Lower leg skin (tissue), 4 donors: ENCODE measurements at regions not wholly inside any gene's neighbourhood (a gene's known extent, or its start where the extent isn't known, plus 50 kb on each side); places are given as distances from the start of the nearest gene placed in this dataset.
"Not testable (repeated sequence)": the region's sequence is repeated elsewhere in the genome, so short reads cannot be mapped to it uniquely, and the experiment has no call there.

Experiments
- DNase-seq, 2 donors: peaks; one replicate each; pipeline ENCODE4 v3.0.0-alpha.2; 2019; ENCODE audit warnings: low spot score in 2 of 2
- H3K4me3 ChIP-seq: fragments of 200-600 bp; sonication (generic); 2 replicates; pipeline ENCODE4 v1.5.1; 2017; ENCODE audit warnings: mild to moderate bottlenecking, low read depth; ENCODE audit not compliant: poor library complexity, severe bottlenecking
- CTCF ChIP-seq, 3 donors: fragments of 450-650 bp; IDR thresholded peaks; one replicate each; pipeline ENCODE4 v1.5.1; 2016; ENCODE audit warnings: antibody characterized with exemption in 3 of 3, mild to moderate bottlenecking in 3 of 3, moderate library complexity in 2 of 3
- POLR2A ChIP-seq, 2 donors: fragments of 450-650 bp; IDR thresholded peaks; one replicate each; pipeline ENCODE4 v1.6.1; 2016 to 2017; ENCODE audit warnings: antibody characterized with exemption in 2 of 2, mild to moderate bottlenecking in 1 of 2, moderate library complexity in 1 of 2
- WGBS, 2 donors: methylation state at CpG; one replicate each; pipeline ENCODE4 v1.1.5; 2018; 5-methylcytosine and 5-hydroxymethylcytosine counted together
- intact Hi-C: fragments of 100-400 bp; cut with DNase I; formaldehyde crosslinking; loops from one replicate; pipeline ENCODE4 v1.15.0; 2023; ENCODE audit warnings: low total_unique reads

GRCh38 chr7:28330384-28331070 lies 81.8 kb upstream of the CREB5 start:
- TF ChIP-seq POLR2A (IDR thresholded peaks at IDR 0.05) (no peak), CTCF (IDR thresholded peaks at IDR 0.05) (no peak)
- 30 to 39% methylated on average over 4 of the region's 4 CpGs for WGBS, 2 donors
- H3K4me3 ChIP-seq: no peak overlapping the region
- DNase-seq: no peak
- intact Hi-C loops: no loop called here

- DNase-seq: no peak
- H3K4me3 ChIP-seq: no peak overlapping the region
- 87% methylated on average over 4 of the region's 4 CpGs for WGBS, 2 donors
- intact Hi-C loops: no loop called here
- TF ChIP-seq CTCF (IDR thresholded peaks at IDR 0.05): no peak
- TF ChIP-seq POLR2A (IDR thresholded peaks at IDR 0.05): no peak
Observed at GRCh38 chr7:28332046-28332445, 80.3 kb upstream of the CREB5 start.

GRCh38 chr7:28333548-28333947 lies 78.8 kb upstream of the CREB5 start:
- intact Hi-C loops, DNase-seq, H3K4me3 ChIP-seq: not testable (repeated sequence)

- H3K4me3 ChIP-seq: no peak overlapping the region
- TF ChIP-seq CTCF (IDR thresholded peaks at IDR 0.05) (no peak), POLR2A (IDR thresholded peaks at IDR 0.05) (no peak)
- WGBS, 2 donors: 92 to 94% methylated on average over 2 of the region's 2 CpGs
- intact Hi-C loops: no loop called here
- DNase-seq: no peak
Observed at GRCh38 chr7:28336806-28337205, 75.5 kb upstream of the CREB5 start.

GRCh38 chr7:28338041-28338440 lies 74.3 kb upstream of the CREB5 start:
- TF ChIP-seq POLR2A (IDR thresholded peaks at IDR 0.05): no peak
- no peak for TF ChIP-seq CTCF (IDR thresholded peaks at IDR 0.05)
- H3K4me3 ChIP-seq: no peak overlapping the region
- no peak for DNase-seq
- WGBS, 2 donors: 60 to 78% methylated on average over 3 of the region's 3 CpGs
- intact Hi-C loops: no loop called here

GRCh38 chr7:28343462-28343861 lies 68.9 kb upstream of the CREB5 start:
- no peak for TF ChIP-seq CTCF (IDR thresholded peaks at IDR 0.05)
- no peak for TF ChIP-seq POLR2A (IDR thresholded peaks at IDR 0.05)
- DNase-seq: no peak
- intact Hi-C loops: no loop called here
- 100% methylated on average over 1 of the region's 1 CpG for WGBS, 2 donors
- no peak overlapping the region for H3K4me3 ChIP-seq
